NCI-H1436 (cell line): ENCODE measurements at regions not wholly inside any gene's neighbourhood (a gene's known extent, or its start where the extent isn't known, plus 50 kb on each side); places are given as distances from the start of the nearest gene placed in this dataset.
"Not testable (repeated sequence)": the region's sequence is repeated elsewhere in the genome, so short reads cannot be mapped to it uniquely, and the experiment has no call there.

Experiments
- DNase-seq: peaks from one replicate; lab custom pipeline; 2025; lab: John Stamatoyannopoulos, UW

- DNase-seq, result no peak
Measured at GRCh38 chr16:87035053-87035452, 282.1 kb downstream of the C16orf95 start.

GRCh38 chr16:87037012-87037411 is 280.2 kb downstream of the C16orf95 start:
- no peak for DNase-seq

GRCh38 chr16:87038528-87038927 is 278.7 kb downstream of the C16orf95 start:
- DNase-seq, result not testable (repeated sequence)

- no peak for DNase-seq
Measured at GRCh38 chr16:87040169-87041117, 276.7 kb downstream of the C16orf95 start.

GRCh38 chr16:87041286-87041685 is 275.9 kb downstream of the C16orf95 start:
- no peak for DNase-seq

GRCh38 chr16:87042551-87043230 is 274.5 kb downstream of the C16orf95 start:
- no peak for DNase-seq

GRCh38 chr16:87043231-87044031 is 273.8 kb downstream of the C16orf95 start:
- DNase-seq, result no peak

GRCh38 chr16:87044032-87044382 is 273.2 kb downstream of the C16orf95 start:
- no peak for DNase-seq

GRCh38 chr16:87044829-87045228 is 272.4 kb downstream of the C16orf95 start:
- no peak for DNase-seq

GRCh38 chr16:87045466-87046216 is 271.6 kb downstream of the C16orf95 start:
- DNase-seq, result no peak

GRCh38 chr16:87046235-87046634 is 271.0 kb downstream of the C16orf95 start:
- no peak for DNase-seq

GRCh38 chr16:87047221-87048037 is 269.8 kb downstream of the C16orf95 start:
- peak; percentile 4 for DNase-seq

- no peak for DNase-seq
Measured at GRCh38 chr16:87048038-87048729, 269.0 kb downstream of the C16orf95 start.

GRCh38 chr16:87048730-87049115 is 268.5 kb downstream of the C16orf95 start:
- no peak for DNase-seq

GRCh38 chr16:87049216-87049615 is 268.0 kb downstream of the C16orf95 start:
- not testable (repeated sequence) for DNase-seq

- DNase-seq, result no peak
Measured at GRCh38 chr16:87050142-87050541, 267.1 kb downstream of the C16orf95 start.

- DNase-seq, result no peak
Measured at GRCh38 chr16:87051526-87052320, 265.5 kb downstream of the C16orf95 start.

GRCh38 chr16:87052506-87052905 is 264.7 kb downstream of the C16orf95 start:
- no peak for DNase-seq
